Mesenchymal stem cell (in vitro differentiated cells and primary cell): ENCODE measurements at regions not wholly inside any gene's neighbourhood (a gene's known extent, or its start where the extent isn't known, plus 50 kb on each side); places are given as distances from the start of the nearest gene placed in this dataset.
A peak's percentile ranks its signal among the peaks of the same experiment; 100 is the strongest.

Source experiments
- DNase-seq: peaks from one replicate; pipeline ENCODE4 v3.0.0-alpha.2; 2013
- H2AFZ ChIP-seq: one replicate; pipeline ENCODE4 v1.6.1; 2013; ENCODE audit warnings: low read depth, mild to moderate bottlenecking, control low read depth, inconsistent platforms, low read length, moderate library complexity
- H2AK5ac ChIP-seq: 2 replicates; pipeline ENCODE4 v1.6.1; 2013; ENCODE audit warnings: low read length, moderate library complexity, mild to moderate bottlenecking, inconsistent platforms; ENCODE audit not compliant: severe bottlenecking
- H2BK120ac ChIP-seq: one replicate; pipeline ENCODE4 v1.6.1; 2013; ENCODE audit warnings: low read depth, mild to moderate bottlenecking, inconsistent platforms, low read length, moderate library complexity
- H2BK12ac ChIP-seq, 2 experiments: one replicate each; pipeline ENCODE4 v1.6.1; 2013; ENCODE audit warnings: inconsistent platforms in 2 of 2, low read length in 2 of 2, mild to moderate bottlenecking in 2 of 2, moderate library complexity in 2 of 2, control low read depth in 1 of 2
- H2BK15ac ChIP-seq: one replicate; pipeline ENCODE4 v1.6.1; 2013; ENCODE audit warnings: mild to moderate bottlenecking, low read depth, inconsistent platforms; ENCODE audit not compliant: poor library complexity, severe bottlenecking
- H2BK5ac ChIP-seq: 2 replicates; pipeline ENCODE4 v1.6.1; 2013; ENCODE audit warnings: low read depth, mild to moderate bottlenecking, low read length, control low read depth, inconsistent platforms; ENCODE audit not compliant: poor library complexity, severe bottlenecking
- H3K14ac ChIP-seq, 2 experiments: one replicate each; pipeline ENCODE4 v1.6.1; 2013; ENCODE audit warnings: inconsistent platforms in 2 of 2, low read length in 2 of 2, control low read depth in 1 of 2, mild to moderate bottlenecking in 1 of 2, moderate library complexity in 1 of 2
- H3K18ac ChIP-seq, 2 experiments: one replicate each; pipeline ENCODE4 v1.6.1; 2013; ENCODE audit warnings: inconsistent platforms in 2 of 2, low read length in 2 of 2, control low read depth in 1 of 2, low read depth in 1 of 2, mild to moderate bottlenecking in 1 of 2
- H3K23ac ChIP-seq, 2 experiments: one replicate each; pipeline ENCODE4 v1.6.1; 2013; ENCODE audit warnings: inconsistent platforms in 2 of 2, low read length in 2 of 2, mild to moderate bottlenecking in 2 of 2, moderate library complexity in 2 of 2, control low read depth in 1 of 2
- H3K27ac ChIP-seq: 2 replicates; pipeline ENCODE4 v1.5.1; 2013; ENCODE audit warnings: mild to moderate bottlenecking, moderate library complexity, low read length, control low read depth, inconsistent platforms; ENCODE audit not compliant: poor library complexity, severe bottlenecking
- H3K27me3 ChIP-seq, 2 experiments: 2 replicates each; pipeline versions ENCODE4 v1.6.1 to v1.7.0; 2013; ENCODE audit warnings: low read length in 2 of 2, mild to moderate bottlenecking in 2 of 2, moderate library complexity in 2 of 2, control low read depth in 1 of 2, inconsistent platforms in 1 of 2; ENCODE audit not compliant: control insufficient read depth in 1 of 2, insufficient read depth in 1 of 2
- H3K36me3 ChIP-seq, 2 experiments: 2 replicates each; pipeline versions ENCODE4 v1.6.1 to v1.7.0; 2013; ENCODE audit warnings: low read length in 2 of 2, control low read depth in 1 of 2, inconsistent platforms in 1 of 2, low read depth in 1 of 2, mild to moderate bottlenecking in 1 of 2; ENCODE audit not compliant: insufficient read depth in 2 of 2, control insufficient read depth in 1 of 2
- H3K4ac ChIP-seq, 2 experiments: one replicate each; pipeline ENCODE4 v1.6.1; 2013; ENCODE audit warnings: inconsistent platforms in 2 of 2, low read length in 2 of 2, mild to moderate bottlenecking in 2 of 2, moderate library complexity in 2 of 2, control low read depth in 1 of 2, low read depth in 1 of 2
- H3K4me1 ChIP-seq: 2 replicates; pipeline ENCODE4 v1.6.1; 2013; ENCODE audit warnings: low read depth, low read length, control low read depth; ENCODE audit not compliant: control insufficient read depth, insufficient read depth
- H3K4me2 ChIP-seq: 2 replicates; pipeline ENCODE4 v1.6.1; 2013; ENCODE audit warnings: low read length, mild to moderate bottlenecking, inconsistent platforms; ENCODE audit not compliant: poor library complexity, severe bottlenecking
- H3K4me3 ChIP-seq, 2 experiments: 2 replicates each; pipeline versions ENCODE4 v1.5.1 to v1.7.0; 2013; ENCODE audit warnings: low read length in 2 of 2, mild to moderate bottlenecking in 2 of 2, control low read depth in 1 of 2, low read depth in 1 of 2; ENCODE audit not compliant: insufficient read depth in 1 of 2
- H3K79me1 ChIP-seq: replicated peaks from 2 replicates; pipeline ENCODE4 v1.6.1; 2013; ENCODE audit warnings: mild to moderate bottlenecking, control low read depth, low read length, inconsistent platforms; ENCODE audit not compliant: poor library complexity, severe bottlenecking
- H3K9ac ChIP-seq: 2 replicates; pipeline ENCODE4 v1.7.0; 2013; ENCODE audit warnings: mild to moderate bottlenecking, low read length, moderate library complexity
- H3K9me3 ChIP-seq: 2 replicates; pipeline ENCODE4 v1.7.0; 2013; ENCODE audit warnings: mild to moderate bottlenecking, low read length; ENCODE audit not compliant: control insufficient read depth
- H4K8ac ChIP-seq: one replicate; pipeline ENCODE4 v1.6.1; 2013; ENCODE audit warnings: inconsistent platforms, mild to moderate bottlenecking, low read length, moderate library complexity
- H4K91ac ChIP-seq: one replicate; pipeline ENCODE4 v1.6.1; 2013; ENCODE audit warnings: mild to moderate bottlenecking, low read length, inconsistent platforms
- WGBS: methylation state at CpG from one replicate; pipeline ENCODE4 v1.1.7; 2013; ENCODE audit warnings: mixed read lengths; 5-methylcytosine and 5-hydroxymethylcytosine counted together

DNA sequence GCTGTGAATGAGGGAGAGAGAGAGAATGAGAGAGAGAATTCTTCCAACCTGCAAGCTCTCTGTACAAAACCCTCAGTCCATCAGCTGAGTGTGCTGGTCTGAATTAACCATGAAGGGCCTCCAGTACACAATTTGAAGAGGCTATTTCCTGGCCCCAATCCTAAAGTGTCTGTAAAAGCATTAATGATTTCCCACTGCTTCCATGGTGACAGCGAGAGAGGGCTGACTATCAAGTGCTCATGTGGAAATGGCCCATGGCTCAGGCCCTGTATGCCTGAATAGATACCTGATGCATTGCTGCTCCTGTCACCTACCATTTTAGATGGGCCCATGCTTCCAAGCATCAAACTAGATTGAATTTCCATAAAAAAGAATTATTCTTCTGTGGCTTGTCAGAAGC, 592.4 kb downstream of the KIF4B start:
- H3K36me3 ChIP-seq, result no peaks in the 10 kb centered on the region
- H4K8ac ChIP-seq, result no peak overlapping the region
- no peak overlapping the region for H3K14ac ChIP-seq
- H3K9ac ChIP-seq, result no peak overlapping the region
- H3K4me2 ChIP-seq, result no peak overlapping the region
- H3K79me1 ChIP-seq, result no peaks in the 10 kb centered on the region
- no peak overlapping the region for H2BK12ac ChIP-seq
- no peak overlapping the region for H3K23ac ChIP-seq
- no peak overlapping the region for H3K27ac ChIP-seq
- H4K91ac ChIP-seq, result no peak overlapping the region
- H2AFZ ChIP-seq, result no peak overlapping the region
- H2BK120ac ChIP-seq, result no peak overlapping the region
- no peak overlapping the region for H3K4me3 ChIP-seq
- no peaks in the 10 kb centered on the region for H3K4me1 ChIP-seq
- H2BK15ac ChIP-seq, result no peak overlapping the region
- no peak overlapping the region for H2AK5ac ChIP-seq
- H3K9me3 ChIP-seq, result no peaks in the 10 kb centered on the region
- H3K18ac ChIP-seq, result no peak overlapping the region
- WGBS, result 14% methylated on average over 1 of the region's 1 CpG
- DNase-seq, result no peak
- no peaks in the 10 kb centered on the region for H3K27me3 ChIP-seq
- no peak overlapping the region for H3K4ac ChIP-seq
- no peak overlapping the region for H2BK5ac ChIP-seq

DNA sequence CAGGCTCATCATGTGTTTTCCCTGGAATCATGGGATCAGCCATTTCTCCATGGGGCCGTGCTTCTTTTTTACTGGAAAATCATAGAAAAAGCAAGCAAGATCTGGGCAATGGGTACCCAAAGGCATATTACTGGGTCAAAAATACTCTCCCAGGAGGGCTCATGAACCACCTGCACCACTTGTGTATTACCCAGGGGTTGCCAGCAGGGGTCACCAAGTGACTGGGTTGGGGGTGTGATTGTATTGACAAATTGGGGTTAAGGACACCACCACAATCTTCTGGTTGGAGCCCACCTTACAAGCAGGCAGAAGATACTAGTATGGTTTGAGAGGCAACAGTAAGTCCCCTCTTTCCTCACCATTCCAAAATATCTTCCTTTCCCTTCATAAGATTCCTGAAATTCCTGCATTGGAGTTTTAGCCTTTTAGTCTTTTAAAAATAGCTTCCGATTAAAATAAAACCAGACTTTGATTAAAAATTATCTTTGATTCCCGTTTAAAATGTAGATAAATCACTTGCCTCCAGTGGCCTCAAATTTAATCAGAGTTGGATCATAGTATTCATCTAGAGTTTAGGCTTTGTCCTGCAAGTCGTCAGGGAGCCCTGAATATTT, 603.3 kb downstream of the KIF4B start:
- Histone ChIP-seq H2BK12ac (no peak overlapping the region), H3K9me3 (no peaks in the 10 kb centered on the region), H3K27me3 (no peaks in the 10 kb centered on the region), H2BK5ac (no peak overlapping the region), H3K4me1 (no peaks in the 10 kb centered on the region), H3K36me3 (no peaks in the 10 kb centered on the region), H3K23ac (no peak overlapping the region), H3K27ac (no peak overlapping the region), H3K14ac (no peak overlapping the region), H2BK120ac (no peak overlapping the region), H3K4me2 (no peak overlapping the region), H3K79me1 (no peaks in the 10 kb centered on the region), H4K91ac (no peak overlapping the region), H2AFZ (no peak overlapping the region), H3K9ac (no peak overlapping the region), H3K4ac (no peak overlapping the region), H3K4me3 (no peak overlapping the region), H2BK15ac (no peak overlapping the region), H4K8ac (no peak overlapping the region), H3K18ac (no peak overlapping the region), H2AK5ac (no peak overlapping the region)
- DNase-seq, result peak; percentile 12
- WGBS, result 51% methylated on average over 3 of the region's 4 CpGs

DNA sequence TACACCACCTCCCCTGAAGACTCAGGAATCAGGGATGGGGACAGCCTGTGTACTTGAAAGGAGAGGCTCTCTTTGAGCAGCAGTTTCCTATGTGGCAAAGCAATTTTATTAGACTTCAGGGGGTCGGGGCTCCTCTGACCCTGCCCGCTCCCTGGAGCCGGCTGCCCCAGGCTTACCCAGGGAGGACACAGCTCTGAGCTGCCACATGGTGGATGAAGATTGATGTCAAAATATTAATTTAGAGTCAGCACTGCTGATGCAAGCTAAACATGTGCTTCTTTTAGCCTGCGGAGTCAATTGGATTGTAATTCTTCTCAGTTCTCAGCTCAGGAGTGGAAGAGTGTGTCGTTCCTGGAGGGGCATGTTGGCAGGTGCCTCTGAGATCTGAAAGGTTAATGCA, 606.1 kb downstream of the KIF4B start:
- no peak overlapping the region for H3K4ac ChIP-seq
- H2AK5ac ChIP-seq, result no peak overlapping the region
- no peak overlapping the region for H2BK120ac ChIP-seq
- no peak overlapping the region for H2BK15ac ChIP-seq
- H2BK5ac ChIP-seq, result no peak overlapping the region
- no peak overlapping the region for H4K91ac ChIP-seq
- H4K8ac ChIP-seq, result no peak overlapping the region
- H3K36me3 ChIP-seq, result no peaks in the 10 kb centered on the region
- no peak overlapping the region for H3K4me3 ChIP-seq
- H3K79me1 ChIP-seq, result no peaks in the 10 kb centered on the region
- no peak overlapping the region for H3K18ac ChIP-seq
- DNase-seq, result no peak
- H2AFZ ChIP-seq, result no peak overlapping the region
- H3K9me3 ChIP-seq, result no peaks in the 10 kb centered on the region
- no peak overlapping the region for H2BK12ac ChIP-seq
- H3K27me3 ChIP-seq, result no peaks in the 10 kb centered on the region
- no peak overlapping the region for H3K14ac ChIP-seq
- H3K4me2 ChIP-seq, result no peak overlapping the region
- H3K23ac ChIP-seq, result no peak overlapping the region
- H3K9ac ChIP-seq, result no peak overlapping the region
- H3K4me1 ChIP-seq, result no peaks in the 10 kb centered on the region
- 80% methylated on average over 5 of the region's 5 CpGs for WGBS
- H3K27ac ChIP-seq, result no peak overlapping the region

DNA sequence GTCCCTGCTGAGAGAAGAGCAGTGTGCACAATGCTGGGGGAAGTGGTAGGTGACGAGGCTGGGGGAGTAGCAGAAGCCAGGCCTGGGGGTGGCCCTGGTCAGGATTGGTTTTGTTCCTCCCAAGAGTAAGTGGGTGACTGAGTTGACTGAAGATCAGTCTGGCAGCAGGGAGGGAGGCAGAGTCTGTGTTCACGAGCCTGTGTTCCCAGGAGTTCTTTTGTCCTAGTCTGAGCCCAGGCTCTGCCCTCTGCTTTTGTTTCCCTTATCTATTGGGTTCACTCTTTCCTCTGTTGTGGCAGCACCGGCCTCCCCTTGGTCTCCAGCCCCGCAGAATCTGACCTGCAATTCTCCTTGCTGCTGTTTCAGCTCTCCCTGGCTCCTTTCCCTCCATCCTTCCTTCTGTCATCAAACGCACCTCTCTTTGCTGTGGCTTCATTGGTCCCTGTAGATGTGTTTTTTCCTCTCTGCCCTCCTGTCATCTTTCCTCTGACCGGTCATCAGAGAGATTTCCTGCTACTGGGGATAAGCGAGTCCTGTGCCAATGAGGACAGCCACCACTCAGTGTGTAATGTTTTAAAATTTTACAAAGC, 607.4 kb downstream of the KIF4B start:
- Histone ChIP-seq H3K9ac (no peak overlapping the region), H3K4me2 (no peak overlapping the region), H4K8ac (no peak overlapping the region), H3K23ac (no peak overlapping the region), H2BK15ac (no peak overlapping the region), H2AFZ (no peak overlapping the region), H3K27me3 (no peaks in the 10 kb centered on the region), H3K27ac (no peak overlapping the region), H2BK120ac (no peak overlapping the region), H2BK5ac (no peak overlapping the region), H3K18ac (no peak overlapping the region), H4K91ac (no peak overlapping the region), H3K79me1 (no peaks in the 10 kb centered on the region), H3K36me3 (no peaks in the 10 kb centered on the region), H2BK12ac (no peak overlapping the region), H3K4ac (no peak overlapping the region), H2AK5ac (no peak overlapping the region), H3K4me3 (no peak overlapping the region), H3K9me3 (no peaks in the 10 kb centered on the region), H3K4me1 (no peaks in the 10 kb centered on the region), H3K14ac (no peak overlapping the region)
- no peak for DNase-seq
- WGBS, result 72% methylated on average over 7 of the region's 7 CpGs
